Motor neuron (in vitro differentiated cells): ENCODE measurements at regions not wholly inside any gene's neighbourhood (a gene's known extent, or its start where the extent isn't known, plus 50 kb on each side); places are given as distances from the start of the nearest gene placed in this dataset.

Experiments used
- ATAC-seq, 8 experiments: fragments of 200-7000 bp; cut with Tn5 transposase; replicated peaks in 6 of 8; 2 replicates each; pipeline ENCODE4 v1.8.0; 2021; ENCODE audit warnings: mild to moderate bottlenecking in 8 of 8, moderate library complexity in 8 of 8
- H3K27ac ChIP-seq, 2 donors: fragments of 250-450 bp; sonication (Bioruptor Pico); 2 replicates each; pipeline ENCODE4 v1.9.0; 2021; ENCODE audit warnings: antibody characterized with exemption in 2 of 2, mild to moderate bottlenecking in 2 of 2, moderate library complexity in 1 of 2
- H3K4me1 ChIP-seq, 2 donors: fragments of 250-450 bp; sonication (Bioruptor Pico); replicated peaks in 1 of 2; 2 replicates each; pipeline ENCODE4 v1.6.1; 2021; ENCODE audit warnings: antibody characterized with exemption in 2 of 2, mild to moderate bottlenecking in 2 of 2, moderate library complexity in 1 of 2
- H3K4me3 ChIP-seq, 5 donors: fragments of 250-450 bp; sonication (Bioruptor Pico); 2 replicates each; pipeline ENCODE4 v1.9.0; 2021; ENCODE audit warnings: antibody characterized with exemption in 5 of 5, mild to moderate bottlenecking in 5 of 5, moderate library complexity in 4 of 5
- WGBS, 10 experiments: fragments of 450-650 bp; shearing (Covaris generic); methylation state at CpG; one replicate each; pipeline ENCODE4 v1.0.0; 2022; 5-methylcytosine and 5-hydroxymethylcytosine counted together
- in situ Hi-C, 9 experiments: fragments of 400-800 bp; cut with MboI; loops; one replicate each; pipeline ENCODE4 v1.15.0; 2021; ENCODE audit warnings: low sequenced_read_pairs in 9 of 9, low pct_unique_long_range_greater_than_20kb in 2 of 9; ENCODE audit not compliant: unreplicated experiment in 9 of 9

GRCh38 chr6:51398793-51399192 lies 580.1 kb downstream of the TFAP2B start:
- no peak overlapping the region for H3K4me3 ChIP-seq
- H3K4me1 ChIP-seq: no peaks in the 10 kb centered on the region
- no peak overlapping the region for H3K27ac ChIP-seq
- peak in 1 of 8 experiments; percentile 46 for ATAC-seq
- WGBS, 10 experiments: 0 to 100% (median 75%) methylated on average over 1 to 5 of the region's 5 CpGs; no CpG with 5 or more reads in 3 of the 10 experiments
- in situ Hi-C loops: no loop called here

GRCh38 chr6:51410453-51410852 lies 591.8 kb downstream of the TFAP2B start:
- ATAC-seq: no peak
- 36 to 100% (median 95%) methylated on average over 1 to 23 of the region's 25 CpGs for WGBS, 10 experiments
- H3K4me1 ChIP-seq: no peaks in the 10 kb centered on the region
- H3K4me3 ChIP-seq: no peak overlapping the region
- in situ Hi-C loops: no loop called here
- no peak overlapping the region for H3K27ac ChIP-seq

GRCh38 chr6:51411496-51412125 lies 592.9 kb downstream of the TFAP2B start:
- in situ Hi-C loops: no loop called here
- no peak overlapping the region for H3K27ac ChIP-seq
- H3K4me1 ChIP-seq: no peaks in the 10 kb centered on the region
- ATAC-seq: no peak
- 0 to 100% (median 87%) methylated on average over 1 to 4 of the region's 4 CpGs; no CpG with 5 or more reads in 1 of the 10 experiments for WGBS, 10 experiments
- H3K4me3 ChIP-seq: no peak overlapping the region

GRCh38 chr6:51414361-51414760 lies 595.7 kb downstream of the TFAP2B start:
- H3K4me1 ChIP-seq: no peaks in the 10 kb centered on the region
- no peak overlapping the region for H3K4me3 ChIP-seq
- in situ Hi-C loops: no loop called here
- ATAC-seq: no peak
- 0 to 100% (median 72%) methylated on average over 1 to 2 of the region's 2 CpGs; no CpG with 5 or more reads in 4 of the 10 experiments for WGBS, 10 experiments
- no peak overlapping the region for H3K27ac ChIP-seq

GRCh38 chr6:51415501-51415900 lies 596.8 kb downstream of the TFAP2B start:
- WGBS, 10 experiments: 23 to 100% (median 78%) methylated on average over 1 to 3 of the region's 3 CpGs
- H3K27ac ChIP-seq: no peak overlapping the region
- H3K4me1 ChIP-seq: no peaks in the 10 kb centered on the region
- ATAC-seq: no peak
- in situ Hi-C loops: no loop called here
- H3K4me3 ChIP-seq: no peak overlapping the region

- in situ Hi-C loops: no loop called here
- no peak overlapping the region for H3K4me3 ChIP-seq
- peaks cover 0 to 9% of the 10 kb centered on the region in 2 donors for H3K4me1 ChIP-seq
- peak in 5 of 8 experiments; percentile 68 to 95 (median 91) for ATAC-seq
- H3K27ac ChIP-seq: no peak overlapping the region
- 0 to 68% (median 23%) methylated on average over 1 to 7 of the region's 7 CpGs; no CpG with 5 or more reads in 1 of the 10 experiments for WGBS, 10 experiments
Measured at GRCh38 chr6:51429017-51429712, 610.5 kb downstream of the TFAP2B start.

GRCh38 chr6:51430589-51430988 lies 611.9 kb downstream of the TFAP2B start:
- Histone ChIP-seq H3K4me3 (no peak overlapping the region), H3K27ac (no peak overlapping the region), H3K4me1 (peaks cover 0 to 9% of the 10 kb centered on the region in 2 donors)
- in situ Hi-C loops: no loop called here
- peak in 3 of 8 experiments; percentile 33 to 52 (median 42) for ATAC-seq
- WGBS, 10 experiments: 0 to 100% (median 48%) methylated on average over 1 to 2 of the region's 2 CpGs; no CpG with 5 or more reads in 1 of the 10 experiments

- in situ Hi-C loops: no loop called here
- WGBS, 10 experiments: 33 to 92% (median 79%) methylated on average over 1 to 3 of the region's 3 CpGs
Measured at GRCh38 chr6:51432481-51432880, 613.8 kb downstream of the TFAP2B start.

GRCh38 chr6:51450248-51450957 lies 631.7 kb downstream of the TFAP2B start:
- no peak overlapping the region for H3K4me3 ChIP-seq
- WGBS, 10 experiments: 13 to 100% (median 65%) methylated on average over 1 to 3 of the region's 3 CpGs
- peak in 3 of 8 experiments; percentile 58 to 64 (median 59) for ATAC-seq
- in situ Hi-C loops: no loop called here
- no peak overlapping the region for H3K27ac ChIP-seq
- peaks cover 0 to 5% of the 10 kb centered on the region in 2 donors for H3K4me1 ChIP-seq

More at GRCh38 chr6:51432481-51432880, 613.8 kb downstream of the TFAP2B start:
- Histone ChIP-seq H3K4me3 (no peak overlapping the region), H3K4me1 (peaks cover 0 to 9% of the 10 kb centered on the region in 2 donors), H3K27ac (no peak overlapping the region)
- ATAC-seq: no peak

GRCh38 chr6:51450958-51451357 lies 632.3 kb downstream of the TFAP2B start:
- H3K4me1 ChIP-seq: peaks cover 0 to 5% of the 10 kb centered on the region in 2 donors
- in situ Hi-C loops: no loop called here
- H3K4me3 ChIP-seq: no peak overlapping the region
- no peak overlapping the region for H3K27ac ChIP-seq
- peak in 2 of 8 experiments; percentile 27 to 36 for ATAC-seq
- WGBS, 10 experiments: 0 to 100% (median 44%) methylated on average over 1 of the region's 1 CpG; no CpG with 5 or more reads in 4 of the 10 experiments

- H3K4me1 ChIP-seq: no peaks in the 10 kb centered on the region
Measured at GRCh38 chr6:51456282-51456681, 631.1 kb downstream of the PKHD1 start.

GRCh38 chr6:51459958-51460357 lies 627.5 kb downstream of the PKHD1 start:
- H3K27ac ChIP-seq: no peak overlapping the region
- in situ Hi-C loops: no loop called here
- no peak overlapping the region for H3K4me3 ChIP-seq
- ATAC-seq: peak in 2 of 8 experiments; percentile 26 to 71
- 0 to 94% (median 52%) methylated on average over 1 to 2 of the region's 2 CpGs; no CpG with 5 or more reads in 1 of the 10 experiments for WGBS, 10 experiments
- peaks cover 0 to 4% of the 10 kb centered on the region in 2 donors for H3K4me1 ChIP-seq

More at GRCh38 chr6:51456282-51456681, 631.1 kb downstream of the PKHD1 start:
- Histone ChIP-seq H3K27ac (no peak overlapping the region), H3K4me3 (no peak overlapping the region)
- in situ Hi-C loops: no loop called here
- peak in 4 of 8 experiments; percentile 15 to 62 (median 51) for ATAC-seq

- peaks cover 0 to 7% of the 10 kb centered on the region in 2 donors for H3K4me1 ChIP-seq
- no peak overlapping the region for H3K27ac ChIP-seq
- no peak for ATAC-seq
- in situ Hi-C loops: no loop called here
- no peak overlapping the region for H3K4me3 ChIP-seq
Measured at GRCh38 chr6:51462896-51463295, 624.5 kb downstream of the PKHD1 start.
